Parathyroid adenoma (tissue), 2 donors: ENCODE measurements at regions not wholly inside any gene's neighbourhood (a gene's known extent, or its start where the extent isn't known, plus 50 kb on each side); places are given as distances from the start of the nearest gene placed in this dataset.

Experiments used
- H2AFZ ChIP-seq: fragments of 300-600 bp; sonication (generic); one replicate; pipeline ENCODE4 v1.7.0; 2017; ENCODE audit warnings: antibody characterized with exemption, mild to moderate bottlenecking
- H3K27ac ChIP-seq: fragments of 300-600 bp; sonication (generic); one replicate; pipeline ENCODE4 v1.7.0; 2017
- H3K27me3 ChIP-seq: fragments of 300-600 bp; sonication (generic); one replicate; pipeline ENCODE4 v1.7.0; 2017; ENCODE audit warnings: low read length; ENCODE audit not compliant: control insufficient read depth, insufficient read depth
- H3K36me3 ChIP-seq: fragments of 300-600 bp; sonication (generic); one replicate; pipeline ENCODE4 v1.7.0; 2017; ENCODE audit warnings: low read length; ENCODE audit not compliant: control insufficient read depth, insufficient read depth
- H3K4me1 ChIP-seq: fragments of 300-600 bp; sonication (generic); one replicate; pipeline ENCODE4 v1.7.0; 2017; ENCODE audit warnings: control low read depth
- H3K4me2 ChIP-seq: fragments of 300-600 bp; sonication (generic); one replicate; pipeline ENCODE4 v1.7.0; 2017; ENCODE audit warnings: low read length
- H3K4me3 ChIP-seq: fragments of 300-600 bp; sonication (generic); one replicate; pipeline ENCODE4 v1.7.0; 2017; ENCODE audit warnings: low read depth, low read length
- H3K79me2 ChIP-seq: fragments of 300-600 bp; sonication (generic); one replicate; pipeline ENCODE4 v1.7.0; 2017; ENCODE audit warnings: control low read depth
- H3K9ac ChIP-seq: fragments of 300-600 bp; sonication (generic); one replicate; pipeline ENCODE4 v1.7.0; 2017; ENCODE audit warnings: mild to moderate bottlenecking
- H3K9me3 ChIP-seq: fragments of 300-600 bp; sonication (generic); one replicate; pipeline ENCODE4 v1.7.0; 2017; ENCODE audit warnings: low read length; ENCODE audit not compliant: control insufficient read depth
- TF ChIP-seq, protein P1 (sequence below): fragments of 300-600 bp; sonication (generic); IDR thresholded peaks from one replicate; pipeline ENCODE4 v1.7.0; 2017; ENCODE audit warnings: antibody characterized with exemption, mild to moderate bottlenecking
- donor health status: primary hyperparathyroidism.

GRCh38 chr16:6722786-6723185 is 609.9 kb upstream of the RBFOX1 start:
- Histone ChIP-seq H3K9me3 (no peaks in the 10 kb centered on the region), H2AFZ (no peak overlapping the region), H3K27me3 (no peaks in the 10 kb centered on the region), H3K27ac (no peak overlapping the region), H3K9ac (no peak overlapping the region), H3K79me2 (no peaks in the 10 kb centered on the region), H3K36me3 (no peaks in the 10 kb centered on the region), H3K4me3 (no peak overlapping the region), H3K4me2 (no peak overlapping the region), H3K4me1 (no peaks in the 10 kb centered on the region)
- TF ChIP-seq, protein P1, sequence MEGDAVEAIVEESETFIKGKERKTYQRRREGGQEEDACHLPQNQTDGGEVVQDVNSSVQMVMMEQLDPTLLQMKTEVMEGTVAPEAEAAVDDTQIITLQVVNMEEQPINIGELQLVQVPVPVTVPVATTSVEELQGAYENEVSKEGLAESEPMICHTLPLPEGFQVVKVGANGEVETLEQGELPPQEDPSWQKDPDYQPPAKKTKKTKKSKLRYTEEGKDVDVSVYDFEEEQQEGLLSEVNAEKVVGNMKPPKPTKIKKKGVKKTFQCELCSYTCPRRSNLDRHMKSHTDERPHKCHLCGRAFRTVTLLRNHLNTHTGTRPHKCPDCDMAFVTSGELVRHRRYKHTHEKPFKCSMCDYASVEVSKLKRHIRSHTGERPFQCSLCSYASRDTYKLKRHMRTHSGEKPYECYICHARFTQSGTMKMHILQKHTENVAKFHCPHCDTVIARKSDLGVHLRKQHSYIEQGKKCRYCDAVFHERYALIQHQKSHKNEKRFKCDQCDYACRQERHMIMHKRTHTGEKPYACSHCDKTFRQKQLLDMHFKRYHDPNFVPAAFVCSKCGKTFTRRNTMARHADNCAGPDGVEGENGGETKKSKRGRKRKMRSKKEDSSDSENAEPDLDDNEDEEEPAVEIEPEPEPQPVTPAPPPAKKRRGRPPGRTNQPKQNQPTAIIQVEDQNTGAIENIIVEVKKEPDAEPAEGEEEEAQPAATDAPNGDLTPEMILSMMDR: no peak

DNA sequence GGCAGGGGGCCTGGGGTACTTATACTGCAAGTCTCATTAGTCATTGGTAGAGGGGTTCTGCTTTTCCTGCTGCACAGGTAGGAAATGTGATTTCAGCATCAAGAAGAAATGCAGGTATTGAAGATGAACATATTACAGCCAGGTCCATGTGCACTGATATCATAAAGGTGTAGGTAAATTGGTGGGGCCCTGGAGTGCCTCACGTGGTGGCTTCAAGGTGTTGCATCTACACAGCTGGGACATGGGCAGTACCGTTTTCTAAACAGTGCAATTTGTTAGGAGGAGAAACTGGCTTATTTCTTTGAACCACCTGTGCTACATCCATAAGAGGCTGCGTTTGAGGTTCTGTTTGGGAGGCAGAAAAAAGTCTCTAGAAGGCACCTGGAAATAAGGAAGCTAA is 618.1 kb upstream of the RBFOX1 start:
- Histone ChIP-seq H3K4me2 (no peak overlapping the region), H3K27me3 (no peaks in the 10 kb centered on the region), H3K9ac (no peak overlapping the region), H3K9me3 (no peaks in the 10 kb centered on the region), H3K4me3 (no peak overlapping the region), H2AFZ (no peak overlapping the region), H3K36me3 (no peaks in the 10 kb centered on the region), H3K4me1 (no peaks in the 10 kb centered on the region), H3K27ac (no peak overlapping the region), H3K79me2 (no peaks in the 10 kb centered on the region)
- TF ChIP-seq, protein P1: no peak

DNA sequence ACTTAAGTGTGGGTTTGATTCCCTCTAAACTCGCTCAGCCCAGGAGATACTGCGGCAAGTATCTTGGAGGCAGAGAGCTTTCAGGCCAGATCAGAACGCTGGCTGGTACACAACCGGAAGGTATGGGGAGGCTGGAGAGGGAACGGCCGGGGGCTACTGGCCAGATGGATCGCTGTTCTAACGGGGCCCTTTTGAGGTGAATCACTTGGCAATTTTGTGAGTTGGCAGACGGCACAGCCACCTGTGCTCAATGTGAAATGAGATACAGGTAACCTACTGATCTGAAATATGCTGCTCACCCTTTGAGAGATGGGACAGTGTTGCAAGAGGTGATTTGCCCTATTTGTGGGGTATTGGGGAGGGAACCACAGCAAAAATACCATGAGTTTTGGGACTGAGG is 622.9 kb upstream of the RBFOX1 start:
- Histone ChIP-seq H3K79me2 (no peaks in the 10 kb centered on the region), H3K4me3 (no peak overlapping the region), H3K9ac (no peak overlapping the region), H2AFZ (no peak overlapping the region), H3K36me3 (no peaks in the 10 kb centered on the region), H3K27ac (no peak overlapping the region), H3K27me3 (no peaks in the 10 kb centered on the region), H3K4me1 (no peaks in the 10 kb centered on the region), H3K9me3 (no peaks in the 10 kb centered on the region), H3K4me2 (no peak overlapping the region)
- TF ChIP-seq, protein P1: no peak

DNA sequence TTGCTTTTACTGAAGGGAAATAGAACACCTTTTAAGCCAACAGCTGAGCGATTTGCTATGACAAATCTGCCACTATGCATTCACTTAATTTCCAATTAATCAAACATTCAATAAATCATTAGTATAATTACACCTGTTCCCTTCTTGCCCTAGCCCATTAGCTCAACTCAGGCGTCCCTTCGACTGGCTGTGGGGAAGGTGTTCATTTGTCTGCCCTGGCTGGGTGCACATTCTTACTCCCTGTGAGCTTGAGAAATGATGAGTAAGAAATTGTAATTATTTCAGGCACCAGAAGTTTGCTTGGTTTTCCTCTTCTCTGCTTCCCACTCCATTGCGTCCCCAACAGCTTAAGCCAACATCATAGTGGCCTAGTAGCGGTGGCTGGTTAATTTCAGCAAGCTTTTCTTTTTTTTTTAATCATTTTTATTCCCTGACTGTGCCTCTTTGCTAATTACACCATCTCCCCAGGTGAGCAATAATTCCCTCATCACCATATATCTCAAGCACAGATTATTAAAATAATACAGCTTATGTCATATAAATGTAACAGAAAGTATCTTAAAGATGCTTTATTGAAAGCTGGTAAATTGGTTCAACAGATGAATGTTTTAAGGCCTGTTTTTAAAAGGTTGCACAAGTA is 623.9 kb upstream of the RBFOX1 start:
- H3K27ac ChIP-seq: no peak overlapping the region
- H3K9me3 ChIP-seq: no peaks in the 10 kb centered on the region
- no peak overlapping the region for H3K4me2 ChIP-seq
- no peaks in the 10 kb centered on the region for H3K36me3 ChIP-seq
- no peak overlapping the region for H3K4me3 ChIP-seq
- no peaks in the 10 kb centered on the region for H3K27me3 ChIP-seq
- no peaks in the 10 kb centered on the region for H3K79me2 ChIP-seq
- H3K9ac ChIP-seq: no peak overlapping the region
- TF ChIP-seq, protein P1: no peak
- H2AFZ ChIP-seq: no peak overlapping the region
- H3K4me1 ChIP-seq: no peaks in the 10 kb centered on the region

- Histone ChIP-seq H3K79me2 (no peaks in the 10 kb centered on the region), H2AFZ (no peak overlapping the region), H3K4me3 (no peak overlapping the region), H3K27me3 (no peaks in the 10 kb centered on the region), H3K4me1 (no peaks in the 10 kb centered on the region), H3K36me3 (no peaks in the 10 kb centered on the region), H3K4me2 (no peak overlapping the region), H3K9ac (no peak overlapping the region), H3K9me3 (no peaks in the 10 kb centered on the region), H3K27ac (no peak overlapping the region)
- TF ChIP-seq, protein P1: no peak
Measured at GRCh38 chr16:6704306-6704930, 628.2 kb upstream of the RBFOX1 start.
